Loucy (cell line): ENCODE measurements at regions not wholly inside any gene's neighbourhood (a gene's known extent, or its start where the extent isn't known, plus 50 kb on each side); places are given as distances from the start of the nearest gene placed in this dataset.

ENCODE experiments used
- H2AFZ ChIP-seq: fragments of 200-600 bp; sonication (generic); 2 replicates; pipeline ENCODE4 v1.6.0; 2016; ENCODE audit warnings: antibody characterized with exemption, mild to moderate bottlenecking, low read length, moderate library complexity
- H3F3A ChIP-seq: fragments of 200-600 bp; 2 replicates; pipeline ENCODE4 v1.6.0; 2016; ENCODE audit warnings: antibody characterized with exemption, low read depth, mild to moderate bottlenecking
- H3K27me3 ChIP-seq: fragments of 200-600 bp; sonication (generic); 2 replicates; pipeline ENCODE4 v1.6.1; 2014; ENCODE audit warnings: low read length, mild to moderate bottlenecking; ENCODE audit not compliant: insufficient read depth, poor library complexity, severe bottlenecking
- H3K36me3 ChIP-seq: fragments of 200-600 bp; sonication (generic); 2 replicates; pipeline ENCODE4 v1.6.1; 2016; ENCODE audit warnings: low read length; ENCODE audit not compliant: insufficient read depth
- H3K4me1 ChIP-seq: fragments of 200-600 bp; sonication (generic); 2 replicates; pipeline ENCODE4 v1.5.1; 2014; ENCODE audit warnings: low read length, mild to moderate bottlenecking; ENCODE audit not compliant: insufficient read depth, poor library complexity, severe bottlenecking
- H3K4me2 ChIP-seq: fragments of 200-600 bp; sonication (generic); 2 replicates; pipeline ENCODE4 v1.6.0; 2014; ENCODE audit warnings: antibody characterized with exemption, low read length, low read depth, mild to moderate bottlenecking; ENCODE audit not compliant: poor library complexity, severe bottlenecking
- H3K4me3 ChIP-seq: fragments of 200-600 bp; sonication (generic); 2 replicates; pipeline ENCODE4 v1.5.1; 2014; ENCODE audit warnings: low read length, mild to moderate bottlenecking, mixed read lengths; ENCODE audit not compliant: poor library complexity, severe bottlenecking
- H3K79me2 ChIP-seq: fragments of 200-600 bp; sonication (generic); 2 replicates; pipeline ENCODE4 v1.6.1; 2014; ENCODE audit warnings: low read length; ENCODE audit not compliant: insufficient read depth
- H3K9ac ChIP-seq: fragments of 200-600 bp; sonication (generic); 2 replicates; pipeline ENCODE4 v1.6.0; 2014; ENCODE audit warnings: mild to moderate bottlenecking, low read depth, low read length, moderate library complexity; ENCODE audit not compliant: poor library complexity, severe bottlenecking
- H3K9me2 ChIP-seq: fragments of 200-600 bp; sonication (generic); replicated peaks from 2 replicates; pipeline ENCODE4 v1.6.1; 2016; ENCODE audit warnings: low read depth, low read length, mixed read lengths
- H3K9me3 ChIP-seq: fragments of 200-600 bp; sonication (generic); 2 replicates; pipeline ENCODE4 v1.6.1; 2014; ENCODE audit warnings: mild to moderate bottlenecking, antibody characterized with exemption, low read length, low read depth; ENCODE audit not compliant: insufficient read depth
- H4K20me1 ChIP-seq: fragments of 200-600 bp; sonication (generic); 2 replicates; pipeline ENCODE4 v1.6.0; 2014; ENCODE audit warnings: antibody characterized with exemption, low read length, mild to moderate bottlenecking; ENCODE audit not compliant: insufficient read depth, poor library complexity, severe bottlenecking
- CTCF ChIP-seq: fragments of 200-600 bp; sonication (generic); conservative IDR thresholded peaks from 2 replicates; pipeline ENCODE4 v1.5.1; 2014; ENCODE audit warnings: mild to moderate bottlenecking, antibody characterized with exemption, low read length
- EZH2phosphoT487 ChIP-seq: fragments of 200-600 bp; IDR thresholded peaks from 2 replicates; pipeline ENCODE4 v1.6.1; 2018; ENCODE audit warnings: antibody characterized with exemption, mild to moderate bottlenecking, moderate library complexity, borderline replicate concordance

- H2AFZ ChIP-seq = no peak overlapping the region
These were observed 126.4 kb upstream of the KCNQ5 start for GRCh38 chr6:72495441-72495840.

GRCh38 chr6:72497186-72497585, 124.7 kb upstream of the KCNQ5 start:
- H3K9me2 ChIP-seq = no peaks in the 10 kb centered on the region
- H3K36me3 ChIP-seq = no peaks in the 10 kb centered on the region
- no peaks in the 10 kb centered on the region for H3K9me3 ChIP-seq
- no peaks in the 10 kb centered on the region for H3K27me3 ChIP-seq
- no peaks in the 10 kb centered on the region for H3K4me1 ChIP-seq
- H3F3A ChIP-seq = no peaks in the 10 kb centered on the region
- H3K79me2 ChIP-seq = no peaks in the 10 kb centered on the region
- H2AFZ ChIP-seq = no peak overlapping the region
- no peak overlapping the region for H3K9ac ChIP-seq
- H3K4me2 ChIP-seq = no peak overlapping the region
- no peak for TF ChIP-seq CTCF
- no peak for TF ChIP-seq EZH2phosphoT487
- no peaks in the 10 kb centered on the region for H4K20me1 ChIP-seq
- H3K4me3 ChIP-seq = no peak overlapping the region

More at GRCh38 chr6:72495441-72495840, 126.4 kb upstream of the KCNQ5 start:
- Histone ChIP-seq H3K9ac (no peak overlapping the region), H3K9me2 (no peaks in the 10 kb centered on the region), H3K27me3 (no peaks in the 10 kb centered on the region), H3K4me3 (no peak overlapping the region), H3F3A (no peaks in the 10 kb centered on the region), H3K79me2 (no peaks in the 10 kb centered on the region), H3K4me1 (no peaks in the 10 kb centered on the region), H3K4me2 (no peak overlapping the region), H4K20me1 (no peaks in the 10 kb centered on the region), H3K36me3 (no peaks in the 10 kb centered on the region), H3K9me3 (no peaks in the 10 kb centered on the region)
- TF ChIP-seq CTCF (no peak), EZH2phosphoT487 (no peak)

- Histone ChIP-seq H3F3A (no peaks in the 10 kb centered on the region), H2AFZ (no peak overlapping the region), H3K36me3 (no peaks in the 10 kb centered on the region), H3K9ac (no peak overlapping the region), H3K27me3 (no peaks in the 10 kb centered on the region), H3K9me3 (no peaks in the 10 kb centered on the region), H3K79me2 (no peaks in the 10 kb centered on the region), H3K9me2 (no peaks in the 10 kb centered on the region), H3K4me1 (no peaks in the 10 kb centered on the region), H4K20me1 (no peaks in the 10 kb centered on the region), H3K4me2 (no peak overlapping the region), H3K4me3 (no peak overlapping the region)
- TF ChIP-seq CTCF (no peak), EZH2phosphoT487 (no peak)
These were observed 121.2 kb upstream of the KCNQ5 start for GRCh38 chr6:72500669-72501068.
